Activated naive CD4-positive, alpha-beta T cell treated with anti-CD3 and anti-CD28 coated beads for 36 hours (primary cell): ENCODE measurements at regions not wholly inside any gene's neighbourhood (a gene's known extent, or its start where the extent isn't known, plus 50 kb on each side); places are given as distances from the start of the nearest gene placed in this dataset.

Source experiments
- CTCF ChIA-PET: fragments of 350-600 bp; sonication (Branson Sonifier 250); formaldehyde crosslinking; loops from one replicate; lab custom pipeline; 2021; ENCODE audit warnings: antibody characterized with exemption; lab: Charles Lee
- DNase-seq: peaks from one replicate; pipeline ENCODE4 v3.0.0-alpha.2; 2020
- H3K27ac Mint-ChIP-seq: one replicate; pipeline ENCODE4 v1.8.0; 2021; ENCODE audit warnings: mild to moderate bottlenecking, mixed read lengths
- H3K27me3 Mint-ChIP-seq: one replicate; pipeline ENCODE4 v1.8.0; 2021; ENCODE audit warnings: low read depth, mixed read lengths
- H3K36me3 Mint-ChIP-seq: one replicate; pipeline ENCODE4 v1.8.0; 2021; ENCODE audit warnings: low read depth, mixed read lengths
- H3K4me1 Mint-ChIP-seq: one replicate; pipeline ENCODE4 v1.8.0; 2021; ENCODE audit warnings: low read depth, mixed read lengths
- H3K4me3 Mint-ChIP-seq: one replicate; pipeline ENCODE4 v1.8.0; 2021; ENCODE audit warnings: mild to moderate bottlenecking, moderate library complexity, mixed read lengths
- H3K9me3 Mint-ChIP-seq: one replicate; pipeline ENCODE4 v1.8.0; 2021; ENCODE audit warnings: mixed read lengths
- intact Hi-C: fragments of 100-400 bp; cut with micrococcal nuclease; formaldehyde crosslinking; loops from one replicate; pipeline ENCODE4 v1.15.1; 2023

GRCh38 chr10:124179308-124180043 is 86.1 kb upstream of the CHST15 start:
- no peaks in the 10 kb centered on the region for H3K36me3 Mint-ChIP-seq
- intact Hi-C loops = no loop called here
- CTCF ChIA-PET = no interaction called here

GRCh38 chr10:124177180-124177518 is 83.8 kb upstream of the CHST15 start:
- DNase-seq = no peak
- Mint-ChIP-seq H3K4me1 (peaks cover 4% of the 10 kb centered on the region), H3K27me3 (peaks cover 2% of the 10 kb centered on the region), H3K36me3 (no peaks in the 10 kb centered on the region), H3K9me3 (no peaks in the 10 kb centered on the region), H3K27ac (no peak overlapping the region), H3K4me3 (no peak overlapping the region)
- intact Hi-C loops = no loop called here
- CTCF ChIA-PET = interaction anchor here (0.7 kb wide), 1 partner anchor 182 kb away, joined by 3 read pairs; no protein-coding TSS in a partner anchor

More at GRCh38 chr10:124179308-124180043, 86.1 kb upstream of the CHST15 start:
- no peak overlapping the region for H3K4me3 Mint-ChIP-seq
- H3K4me1 Mint-ChIP-seq = peaks cover 4% of the 10 kb centered on the region
- DNase-seq = no peak
- H3K9me3 Mint-ChIP-seq = no peaks in the 10 kb centered on the region
- no peak overlapping the region for H3K27ac Mint-ChIP-seq
- H3K27me3 Mint-ChIP-seq = peaks cover 2% of the 10 kb centered on the region

GRCh38 chr10:124176349-124177179 is 83.2 kb upstream of the CHST15 start:
- Mint-ChIP-seq H3K27me3 (peaks cover 2% of the 10 kb centered on the region), H3K27ac (no peak overlapping the region), H3K4me3 (no peak overlapping the region), H3K36me3 (no peaks in the 10 kb centered on the region), H3K4me1 (peaks cover 4% of the 10 kb centered on the region), H3K9me3 (no peaks in the 10 kb centered on the region)
- no peak for DNase-seq
- intact Hi-C loops = no loop called here
- CTCF ChIA-PET = interaction anchor here (0.7 kb wide), 1 partner anchor 182 kb away, joined by 3 read pairs; no protein-coding TSS in a partner anchor

GRCh38 chr10:124175701-124176348 is 82.4 kb upstream of the CHST15 start:
- H3K4me1 Mint-ChIP-seq = peaks cover 4% of the 10 kb centered on the region
- CTCF ChIA-PET = no interaction called here
- H3K27me3 Mint-ChIP-seq = peaks cover 2% of the 10 kb centered on the region
- H3K36me3 Mint-ChIP-seq = no peaks in the 10 kb centered on the region
- DNase-seq = no peak
- no peak overlapping the region for H3K27ac Mint-ChIP-seq
- no peaks in the 10 kb centered on the region for H3K9me3 Mint-ChIP-seq
- intact Hi-C loops = no loop called here
- H3K4me3 Mint-ChIP-seq = no peak overlapping the region

GRCh38 chr10:124174673-124175645 is 81.6 kb upstream of the CHST15 start:
- Mint-ChIP-seq H3K4me1 (peaks cover 3% of the 10 kb centered on the region), H3K9me3 (no peaks in the 10 kb centered on the region), H3K27me3 (peaks cover 2% of the 10 kb centered on the region), H3K4me3 (no peak overlapping the region), H3K27ac (no peak overlapping the region), H3K36me3 (no peaks in the 10 kb centered on the region)
- CTCF ChIA-PET = no interaction called here
- intact Hi-C loops = no loop called here
- DNase-seq = no peak

GRCh38 chr10:124174071-124174566 is 80.7 kb upstream of the CHST15 start:
- Mint-ChIP-seq H3K27me3 (peaks cover 2% of the 10 kb centered on the region), H3K4me3 (no peak overlapping the region), H3K27ac (no peak overlapping the region), H3K36me3 (no peaks in the 10 kb centered on the region), H3K4me1 (peaks cover 3% of the 10 kb centered on the region), H3K9me3 (no peaks in the 10 kb centered on the region)
- intact Hi-C loops = no loop called here
- no peak for DNase-seq
- CTCF ChIA-PET = no interaction called here

GRCh38 chr10:124173298-124173900 is 80.0 kb upstream of the CHST15 start:
- CTCF ChIA-PET = interaction anchor here (0.6 kb wide), 1 partner anchor 216 kb away, joined by 4 read pairs; no protein-coding TSS in a partner anchor

GRCh38 chr10:124172181-124172916 is 79.0 kb upstream of the CHST15 start:
- Mint-ChIP-seq H3K27me3 (peaks cover 2% of the 10 kb centered on the region), H3K4me3 (no peak overlapping the region), H3K27ac (no peak overlapping the region), H3K4me1 (peaks cover 3% of the 10 kb centered on the region), H3K9me3 (no peaks in the 10 kb centered on the region), H3K36me3 (no peaks in the 10 kb centered on the region)
- DNase-seq = no peak
- intact Hi-C loops = no loop called here
- CTCF ChIA-PET = interaction anchor here (1.0 kb wide), 1 partner anchor 178 kb away, joined by 3 read pairs; no protein-coding TSS in a partner anchor

More at GRCh38 chr10:124173298-124173900, 80.0 kb upstream of the CHST15 start:
- H3K4me3 Mint-ChIP-seq = no peak overlapping the region
- intact Hi-C loops = no loop called here
- no peaks in the 10 kb centered on the region for H3K36me3 Mint-ChIP-seq
- no peak overlapping the region for H3K27ac Mint-ChIP-seq
- no peaks in the 10 kb centered on the region for H3K9me3 Mint-ChIP-seq
- H3K4me1 Mint-ChIP-seq = peaks cover 3% of the 10 kb centered on the region
- peaks cover 2% of the 10 kb centered on the region for H3K27me3 Mint-ChIP-seq
- DNase-seq = no peak

GRCh38 chr10:124171561-124171960 is 78.2 kb upstream of the CHST15 start:
- intact Hi-C loops = no loop called here
- peaks cover 3% of the 10 kb centered on the region for H3K4me1 Mint-ChIP-seq
- no peak overlapping the region for H3K27ac Mint-ChIP-seq
- no peaks in the 10 kb centered on the region for H3K27me3 Mint-ChIP-seq
- no peaks in the 10 kb centered on the region for H3K9me3 Mint-ChIP-seq
- H3K36me3 Mint-ChIP-seq = no peaks in the 10 kb centered on the region
- CTCF ChIA-PET = interaction anchor here (0.7 to 1.1 kb wide), 3 partner anchors 51 to 575 kb away, joined by 3 read pairs; no protein-coding TSS in a partner anchor
- no peak for DNase-seq
- H3K4me3 Mint-ChIP-seq = no peak overlapping the region

- Mint-ChIP-seq H3K9me3 (no peaks in the 10 kb centered on the region), H3K4me3 (no peak overlapping the region), H3K4me1 (no peaks in the 10 kb centered on the region), H3K27ac (no peak overlapping the region), H3K27me3 (no peaks in the 10 kb centered on the region), H3K36me3 (no peaks in the 10 kb centered on the region)
- intact Hi-C loops = no loop called here
- no peak for DNase-seq
- CTCF ChIA-PET = interaction anchor here (1.1 kb wide), 1 partner anchor 52 kb away, joined by 3 read pairs; no protein-coding TSS in a partner anchor
Observed at GRCh38 chr10:124170631-124171030, 77.2 kb upstream of the CHST15 start.
